HG03439 (cell line): ENCODE measurements at regions not wholly inside any gene's neighbourhood (a gene's known extent, or its start where the extent isn't known, plus 50 kb on each side); places are given as distances from the start of the nearest gene placed in this dataset.
"Not testable (repeated sequence)": the region's sequence is repeated elsewhere in the genome, so short reads cannot be mapped to it uniquely, and the experiment has no call there.

Experiments used
- ATAC-seq: cut with Tn5 transposase; IDR thresholded peaks from one replicate; pipeline ENCODE4 v1.9.1; 2021; ENCODE audit warnings: mild to moderate bottlenecking, moderate library complexity; ENCODE audit not compliant: unreplicated experiment

GRCh38 chr20:47929368-47930115 lies 144.3 kb upstream of the SULF2 start:
- no peak for ATAC-seq

GRCh38 chr20:47927944-47928343 lies 142.7 kb upstream of the SULF2 start:
- ATAC-seq = no peak

DNA sequence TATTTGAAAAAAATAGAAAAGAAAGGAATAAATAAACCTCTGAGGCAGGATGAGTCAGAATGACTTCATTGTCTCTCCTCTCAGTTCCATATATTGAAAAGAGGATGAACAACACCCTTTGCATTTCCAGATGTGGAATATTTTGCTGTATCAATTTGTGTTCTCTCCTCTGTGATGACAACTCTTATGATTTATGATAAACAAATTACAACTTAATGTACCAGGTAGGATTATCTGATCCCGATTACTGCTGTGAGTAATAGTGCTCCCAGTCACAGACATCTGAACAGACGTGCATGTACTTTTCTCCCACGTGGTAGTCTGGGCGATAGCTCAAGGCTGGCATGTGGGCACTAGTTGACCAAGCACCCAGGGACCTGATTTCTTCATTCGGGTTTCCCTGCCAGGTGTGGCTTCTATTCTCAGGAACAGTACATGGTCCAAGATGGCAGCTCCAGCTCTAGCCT lies 142.1 kb upstream of the SULF2 start:
- no peak for ATAC-seq

DNA sequence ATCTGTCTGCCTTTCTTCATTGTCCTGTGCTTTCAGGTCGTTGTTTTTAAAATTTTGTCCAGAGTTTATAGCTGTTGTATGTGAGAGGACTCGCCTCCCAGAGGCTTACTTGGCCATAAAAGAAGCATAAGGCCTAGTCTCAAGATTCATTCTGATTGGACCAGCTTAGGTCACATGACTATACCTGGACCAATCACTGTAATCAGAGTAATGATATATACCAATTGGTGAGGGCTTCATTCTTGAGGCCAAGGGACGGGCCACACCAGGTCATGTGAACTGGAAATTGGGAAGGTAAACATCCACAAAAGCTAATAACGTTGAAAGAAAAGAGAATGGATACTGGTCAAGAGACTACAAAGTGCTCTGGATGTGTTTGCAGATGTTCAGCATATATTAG lies 141.4 kb upstream of the SULF2 start:
- no peak for ATAC-seq

DNA sequence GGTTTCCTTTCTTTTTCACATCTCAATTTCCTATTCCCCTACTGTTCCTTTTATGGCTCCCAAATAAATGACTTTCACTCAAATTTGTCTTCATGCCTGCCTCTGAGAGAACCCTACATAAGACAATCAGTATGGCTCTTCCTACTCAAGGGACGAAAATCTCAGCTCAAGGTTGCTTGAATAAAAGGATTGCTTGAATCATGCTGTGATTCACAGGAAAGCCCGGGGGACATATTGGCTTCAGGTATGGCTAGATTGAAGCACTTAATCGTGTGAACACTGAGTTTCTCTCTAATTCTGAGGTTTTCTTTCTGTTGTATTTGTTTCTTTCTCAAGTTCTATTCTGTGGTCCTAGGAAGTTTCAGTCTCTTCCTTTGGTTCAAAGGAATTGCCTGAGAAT lies 140.3 kb upstream of the SULF2 start:
- no peak for ATAC-seq

- no peak for ATAC-seq
Observed at GRCh38 chr20:47922269-47922668, 137.0 kb upstream of the SULF2 start.

DNA sequence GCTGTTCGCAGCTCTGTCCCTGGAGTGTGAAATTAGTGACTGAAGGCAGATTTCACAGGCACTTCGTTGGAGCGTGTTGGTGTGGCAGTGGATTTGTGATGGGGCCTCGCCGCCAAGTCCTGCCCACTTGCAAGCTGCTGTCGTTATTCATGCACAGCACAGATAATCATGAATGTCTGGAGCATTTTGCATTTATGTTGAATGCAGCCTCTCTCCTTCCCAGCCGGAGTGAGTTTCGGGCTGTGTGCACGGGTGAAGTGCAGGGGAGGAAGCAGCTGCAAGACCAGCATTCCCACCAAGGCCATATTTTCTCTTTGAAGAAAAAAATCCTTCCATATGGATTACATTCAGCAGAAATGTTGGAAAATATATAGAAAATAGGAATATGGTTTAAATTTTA lies 136.5 kb upstream of the SULF2 start:
- not testable (repeated sequence) for ATAC-seq

DNA sequence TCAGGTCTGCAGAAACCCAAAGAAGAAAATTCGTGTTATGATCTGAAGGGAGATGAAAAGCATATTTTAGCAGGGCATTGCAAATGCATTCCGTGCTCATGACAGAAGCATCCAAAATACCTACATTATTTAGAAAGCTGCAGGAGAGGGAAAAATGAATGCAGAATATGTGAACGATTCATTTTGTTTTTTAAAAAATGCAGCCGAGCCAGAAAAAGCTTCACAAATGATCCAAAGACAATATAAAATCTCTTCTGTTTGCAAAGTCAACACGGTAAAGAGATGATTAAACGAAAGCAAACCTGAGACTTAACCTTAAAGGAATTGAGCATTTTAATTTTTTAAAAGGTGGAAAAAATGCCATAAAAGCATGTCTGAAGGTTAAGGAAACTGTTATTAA lies 136.1 kb upstream of the SULF2 start:
- ATAC-seq = no peak

DNA sequence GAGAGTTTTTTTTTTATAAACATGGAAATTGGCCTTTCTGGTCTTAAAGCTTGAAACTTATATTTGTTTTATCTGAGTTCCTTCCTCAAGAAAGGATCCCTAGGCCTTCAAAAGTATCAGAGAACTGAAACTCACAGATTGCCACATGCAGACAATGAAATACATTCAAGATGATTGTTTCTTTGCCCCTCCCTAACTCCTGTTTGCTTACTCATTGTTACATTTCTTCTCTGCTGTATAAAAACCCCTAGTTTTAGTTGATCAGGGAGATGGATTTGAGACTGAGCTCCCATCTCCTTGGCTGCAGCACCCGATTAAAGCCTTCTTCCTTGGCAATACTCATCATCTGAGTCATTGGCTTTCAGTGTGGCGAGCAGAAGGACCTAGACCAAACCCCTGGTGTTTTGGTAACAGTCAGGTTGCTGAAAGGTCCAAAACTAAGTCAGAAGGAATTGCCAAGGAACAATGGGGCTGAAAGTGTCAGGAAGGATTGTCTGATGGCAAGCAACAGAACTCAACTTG lies 132.3 kb upstream of the SULF2 start:
- ATAC-seq = no peak

GRCh38 chr20:47915495-47915894 lies 130.2 kb upstream of the SULF2 start:
- no peak for ATAC-seq

DNA sequence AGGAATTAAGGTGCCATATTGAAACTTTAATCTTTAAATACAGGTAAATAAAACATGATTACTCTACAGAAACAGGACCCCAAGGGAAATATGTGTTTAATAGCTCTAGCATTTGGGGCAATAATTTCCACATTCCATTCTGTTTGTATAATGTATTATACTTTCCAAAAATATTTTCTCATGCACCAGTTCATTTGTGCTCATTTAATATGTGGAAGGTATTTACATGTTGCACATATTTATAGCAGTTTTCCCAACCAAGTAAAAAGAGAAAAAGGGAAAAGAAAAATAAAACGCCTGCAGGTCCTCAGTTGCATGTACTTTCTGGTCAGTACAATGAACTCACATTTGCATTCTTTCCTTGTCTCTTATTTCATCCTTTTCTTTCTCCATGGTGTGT lies 129.5 kb upstream of the SULF2 start:
- ATAC-seq = no peak

DNA sequence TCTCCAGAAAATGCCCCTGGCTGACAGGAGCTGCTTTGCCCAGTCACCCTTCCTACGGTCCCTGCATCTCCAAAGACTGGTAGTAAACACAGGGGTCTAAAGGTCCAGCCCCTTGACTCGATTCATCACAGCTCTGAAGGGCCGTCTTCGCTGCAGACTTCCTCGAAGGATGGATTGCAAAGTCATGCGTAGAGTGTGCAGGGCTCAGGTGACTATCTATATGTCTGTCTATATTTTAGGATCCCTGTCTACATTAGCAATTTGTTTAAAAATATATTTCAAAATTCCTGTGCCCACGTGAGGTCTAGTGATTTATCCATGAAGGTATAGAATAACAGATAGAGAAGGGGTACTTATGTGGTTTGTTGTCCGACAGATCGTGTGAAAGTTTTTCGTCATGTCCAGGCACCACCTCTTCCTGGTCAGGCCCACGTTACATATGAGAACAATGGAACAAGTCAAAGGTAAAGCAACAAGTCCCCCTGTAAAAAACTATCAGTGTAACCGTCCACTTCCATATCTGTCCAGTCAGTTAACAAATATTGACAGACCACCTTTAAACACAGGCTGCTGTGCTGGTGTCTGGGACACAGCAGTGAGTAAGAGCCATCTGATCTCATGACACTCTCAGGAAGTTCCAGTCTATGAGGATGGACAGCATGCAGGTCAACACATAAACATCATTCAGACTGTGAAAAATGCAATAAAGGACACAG lies 127.7 kb upstream of the SULF2 start:
- ATAC-seq = not testable (repeated sequence)

DNA sequence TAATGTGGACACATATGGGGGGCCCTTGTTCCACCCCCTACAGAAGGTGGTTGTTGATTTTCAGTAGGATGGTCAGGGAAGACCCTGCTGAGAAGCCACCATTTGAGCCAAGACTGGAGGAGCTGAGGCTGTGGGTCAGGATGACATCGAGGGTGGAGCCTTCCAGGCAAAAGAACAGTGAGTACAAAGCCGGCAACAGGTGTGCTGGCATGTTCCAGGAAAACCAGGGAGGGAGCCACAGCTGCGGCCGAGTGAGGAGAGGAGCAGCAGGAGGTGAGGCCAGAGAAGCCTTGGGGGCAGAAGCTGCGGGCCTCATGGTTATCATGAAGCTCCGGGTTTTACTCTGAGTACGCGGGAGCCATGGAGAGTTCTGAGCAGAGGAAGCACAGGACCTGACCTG lies 126.9 kb upstream of the SULF2 start:
- not testable (repeated sequence) for ATAC-seq

DNA sequence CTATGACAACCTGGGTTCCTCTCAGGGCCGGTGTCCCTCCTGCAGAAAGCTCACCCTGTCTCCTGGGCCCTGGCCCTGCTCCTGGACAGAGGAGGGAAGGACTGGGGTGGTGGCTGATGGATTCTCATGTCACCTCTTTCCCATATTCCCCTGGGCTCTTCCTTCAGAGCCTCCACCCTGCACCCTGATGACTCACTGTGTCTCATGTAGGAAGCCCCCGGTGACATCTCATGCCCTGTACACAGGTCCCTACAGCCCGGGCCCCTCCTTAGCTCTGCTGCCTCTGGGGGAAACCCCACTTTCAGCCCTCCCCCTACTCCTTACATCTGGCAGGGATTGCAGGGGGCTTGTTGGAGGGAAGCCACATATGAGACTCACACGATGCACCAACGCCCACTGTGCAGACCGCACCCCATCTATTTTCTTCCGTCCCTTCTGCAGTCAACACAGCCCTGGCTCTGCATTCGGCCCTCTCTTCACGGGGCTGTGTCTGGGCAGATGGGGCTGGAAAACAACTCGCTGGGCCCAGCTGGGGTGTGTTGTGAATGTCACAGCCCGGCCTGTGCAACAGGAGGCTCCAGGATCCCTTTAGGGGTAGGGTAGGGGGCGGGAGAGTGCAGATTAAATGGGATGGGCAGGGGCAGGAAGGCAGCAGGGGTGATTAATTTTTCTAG lies 124.6 kb upstream of the SULF2 start:
- ATAC-seq = not testable (repeated sequence)

- ATAC-seq = not testable (repeated sequence)
Observed at GRCh38 chr20:47908361-47909035, 123.2 kb upstream of the SULF2 start.

DNA sequence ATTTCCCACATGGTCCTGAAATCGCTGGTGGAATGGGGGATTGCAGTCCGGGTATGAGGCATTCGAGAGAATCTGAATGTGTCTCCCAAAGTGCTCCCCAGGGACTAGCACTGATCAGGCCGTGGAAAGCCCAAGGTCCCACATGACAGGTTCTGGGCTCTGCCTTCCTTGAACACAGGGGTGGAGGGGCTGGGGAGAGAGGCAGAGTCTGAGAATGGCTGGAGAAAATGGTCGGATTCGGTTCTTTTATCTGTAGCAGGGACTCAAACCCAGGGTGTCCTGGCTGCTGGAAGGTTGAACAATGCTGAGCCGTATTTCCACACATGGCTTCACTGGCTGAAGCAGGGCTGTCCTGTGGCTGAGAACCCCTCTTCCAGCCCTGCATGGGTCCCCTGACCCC lies 122.7 kb upstream of the SULF2 start:
- not testable (repeated sequence) for ATAC-seq

GRCh38 chr20:47907031-47907675 lies 121.9 kb upstream of the SULF2 start:
- no peak for ATAC-seq

- ATAC-seq = no peak
Observed at GRCh38 chr20:47906348-47906660, 121.0 kb upstream of the SULF2 start.

DNA sequence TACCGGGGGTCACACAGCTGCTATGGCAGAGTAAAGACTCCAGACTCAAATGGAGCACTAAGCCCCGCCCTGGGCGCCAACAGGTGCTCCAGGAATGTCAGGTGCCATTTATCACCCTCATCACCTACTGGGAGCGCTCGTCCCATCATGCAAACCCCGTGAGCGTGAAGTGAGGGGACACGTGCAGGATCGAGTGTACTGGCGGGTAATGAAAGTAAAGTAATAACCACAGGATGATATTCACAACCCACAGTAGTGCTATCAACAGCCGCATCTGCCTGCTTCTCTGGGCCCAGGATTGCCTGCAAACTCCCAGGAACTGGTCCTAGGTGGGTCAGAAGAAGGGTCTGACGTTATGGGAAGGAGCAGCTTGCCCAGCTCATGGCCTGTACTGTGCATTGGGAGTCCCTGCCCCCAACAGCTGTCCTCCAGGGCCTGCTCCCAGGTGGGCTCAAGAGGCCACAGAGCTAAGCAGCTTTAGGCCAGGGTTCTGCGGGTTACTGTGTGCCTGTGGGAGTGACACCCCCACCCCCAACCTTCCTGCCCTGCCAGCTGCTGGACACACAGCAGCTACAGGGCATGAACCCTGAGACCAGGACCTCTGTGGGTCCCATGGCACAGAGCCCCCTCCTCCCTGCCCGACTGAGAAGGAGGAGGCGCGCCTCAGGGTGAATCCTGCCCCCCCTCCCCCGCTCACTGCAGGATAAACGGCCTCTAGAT lies 120.5 kb upstream of the SULF2 start:
- ATAC-seq = no peak

DNA sequence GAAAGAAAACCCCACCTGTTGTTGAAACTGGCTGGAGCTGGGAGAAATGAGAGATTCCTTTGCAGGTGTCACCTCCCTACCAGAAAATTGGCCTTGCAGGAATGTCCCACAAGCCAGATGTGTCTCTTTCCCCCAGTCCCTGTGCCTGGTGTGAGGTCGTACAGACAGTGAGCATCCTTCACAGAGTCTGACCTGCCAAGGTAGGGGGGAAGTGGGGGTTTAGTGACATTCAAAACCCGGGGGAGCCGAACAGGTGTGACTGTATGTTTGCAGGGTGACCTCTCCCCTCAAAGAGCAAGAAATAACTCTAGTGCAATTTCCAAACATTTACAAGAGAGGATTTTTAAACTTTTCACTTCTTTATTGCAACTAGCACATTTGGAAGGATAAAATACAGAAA lies 117.7 kb upstream of the SULF2 start:
- not testable (repeated sequence) for ATAC-seq
